T47D (cell line): ENCODE measurements at regions not wholly inside any gene's neighbourhood (a gene's known extent, or its start where the extent isn't known, plus 50 kb on each side); places are given as distances from the start of the nearest gene placed in this dataset.
"Not testable (repeated sequence)": the region's sequence is repeated elsewhere in the genome, so short reads cannot be mapped to it uniquely, and the experiment has no call there.

Experiments used
- DNase-seq, 2 experiments: peaks; one replicate each; pipeline versions ENCODE4 v3.0.0 to v3.0.0-alpha.2; 2011 to 2012; ENCODE audit warnings: low read depth in 1 of 2, low spot score in 1 of 2
- JUND ChIP-seq: IDR thresholded peaks from 2 replicates; pipeline ENCODE4 v1.6.1; 2012; ENCODE audit warnings: low read depth
- in situ Hi-C: cut with HindIII; loops from 2 replicates; pipeline ENCODE4 v1.10.0; 2016; ENCODE audit warnings: low sequenced_read_pairs, low pct_unique_long_range_greater_than_20kb

GRCh38 chr5:85340790-85341189, 956.1 kb upstream of the EDIL3 start:
- TF ChIP-seq JUND, result no peak
- no peak for DNase-seq
- in situ Hi-C loops, result no loop called here

GRCh38 chr5:85345818-85346217, 961.1 kb upstream of the EDIL3 start:
- DNase-seq, result no peak
- in situ Hi-C loops, result no loop called here
- TF ChIP-seq JUND, result no peak

GRCh38 chr5:85357309-85357708, 972.6 kb upstream of the EDIL3 start:
- no peak for DNase-seq
- TF ChIP-seq JUND, result no peak
- in situ Hi-C loops, result no loop called here

GRCh38 chr5:85375525-85375924, 990.8 kb upstream of the EDIL3 start:
- in situ Hi-C loops, result no loop called here
- no peak for TF ChIP-seq JUND
- no peak for DNase-seq

GRCh38 chr5:85388770-85389169, 1004.1 kb upstream of the EDIL3 start:
- in situ Hi-C loops, result no loop called here
- no peak for TF ChIP-seq JUND
- DNase-seq, result no peak

- in situ Hi-C loops, DNase-seq: not testable (repeated sequence)
Observed at GRCh38 chr5:85392309-85392708, 1007.6 kb upstream of the EDIL3 start.

GRCh38 chr5:85395526-85395925, 1010.8 kb upstream of the EDIL3 start:
- in situ Hi-C loops, result no loop called here
- TF ChIP-seq JUND, result no peak
- no peak for DNase-seq

- in situ Hi-C loops, result no loop called here
- DNase-seq, result no peak
- no peak for TF ChIP-seq JUND
Observed at GRCh38 chr5:85397451-85397850, 1012.8 kb upstream of the EDIL3 start.

- no peak for DNase-seq
- TF ChIP-seq JUND, result no peak
- in situ Hi-C loops, result no loop called here
Observed at GRCh38 chr5:85428426-85428934, 1043.8 kb upstream of the EDIL3 start.

- in situ Hi-C loops, DNase-seq: not testable (repeated sequence)
Observed at GRCh38 chr5:85431726-85432125, 1047.0 kb upstream of the EDIL3 start.

GRCh38 chr5:85441156-85441555, 1056.5 kb upstream of the EDIL3 start:
- TF ChIP-seq JUND, result no peak
- DNase-seq, result no peak
- in situ Hi-C loops, result no loop called here

GRCh38 chr5:85441853-85442252, 1057.2 kb upstream of the EDIL3 start:
- DNase-seq, result no peak
- no peak for TF ChIP-seq JUND
- in situ Hi-C loops, result no loop called here

GRCh38 chr5:85452322-85453025, 1067.8 kb upstream of the EDIL3 start:
- no peak for DNase-seq
- in situ Hi-C loops, result no loop called here
- TF ChIP-seq JUND, result no peak

GRCh38 chr5:85453026-85453349, 1068.3 kb upstream of the EDIL3 start:
- no peak for TF ChIP-seq JUND
- in situ Hi-C loops, result no loop called here
- no peak for DNase-seq
